SK-N-SH (cell line): ENCODE measurements at regions not wholly inside any gene's neighbourhood (a gene's known extent, or its start where the extent isn't known, plus 50 kb on each side); places are given as distances from the start of the nearest gene placed in this dataset.

Experiments
- CTCF ChIA-PET: fragments of 300-600, 350-600 bp; formaldehyde crosslinking; extraction: SDS; loops from one replicate; lab custom pipeline; 2021; lab: Yijun Ruan, JAX
- POLR2A ChIA-PET: fragments of 350-600 bp; sonication (Branson Sonifier 250); formaldehyde crosslinking; extraction: SDS; loops from one replicate; lab custom pipeline; 2020; ENCODE audit warnings: antibody characterized with exemption, inconsistent platforms; lab: Yijun Ruan, JAX
- DNase-seq: peaks from one replicate; pipeline ENCODE4 v3.0.0; 2012
- H2AFZ ChIP-seq: fragments of 200-600 bp; sonication (generic); 2 replicates; pipeline ENCODE4 v1.8.1; 2016; ENCODE audit warnings: antibody characterized with exemption, mild to moderate bottlenecking, low read depth
- H3F3A ChIP-seq: fragments of 200-600 bp; sonication (generic); replicated peaks from 2 replicates; pipeline ENCODE3; 2016; ENCODE audit warnings: antibody characterized with exemption, mild to moderate bottlenecking; ENCODE audit not compliant: insufficient read depth
- H3K27ac ChIP-seq, 2 experiments: fragments of 200-500 bp in 1 of 2; fragments of 200-600 bp in 1 of 2; sonication (Bioruptor generic) in 1 of 2; sonication (generic), shearing (Covaris generic) in 1 of 2; 2 replicates each; pipeline versions ENCODE4 v1.5.1 to v1.6.1; 2014 to 2016; ENCODE audit warnings: low read depth in 2 of 2, inconsistent platforms in 1 of 2, low read length in 1 of 2, mild to moderate bottlenecking in 1 of 2, mixed read lengths in 1 of 2
- H3K27me3 ChIP-seq: fragments of 200-600 bp; sonication (generic), shearing (Covaris generic); 2 replicates; pipeline ENCODE4 v1.6.1; 2016; ENCODE audit warnings: mixed run types; ENCODE audit not compliant: insufficient read depth
- H3K36me3 ChIP-seq, 2 experiments: fragments of 200-500 bp in 1 of 2; fragments of 200-600 bp in 1 of 2; sonication (Bioruptor generic) in 1 of 2; sonication (generic) in 1 of 2; replicated peaks in 1 of 2; 2 replicates each; pipeline versions ENCODE3 to v1.5.1; 2014 to 2016; ENCODE audit warnings: low read length in 1 of 2, mild to moderate bottlenecking in 1 of 2; ENCODE audit not compliant: insufficient read depth in 2 of 2, control insufficient read depth in 1 of 2
- H3K4me1 ChIP-seq, 2 experiments: fragments of 200-500 bp in 1 of 2; fragments of 200-600 bp in 1 of 2; sonication (Bioruptor generic) in 1 of 2; sonication (generic), shearing (Covaris generic) in 1 of 2; 2 replicates each; pipeline versions ENCODE4 v1.5.1 to v1.6.1; 2014 to 2016; ENCODE audit warnings: low read depth in 1 of 2, low read length in 1 of 2, mixed run types in 1 of 2; ENCODE audit not compliant: insufficient read depth in 2 of 2, control insufficient read depth in 1 of 2
- H3K4me2 ChIP-seq: fragments of 200-600 bp; sonication (generic), shearing (Covaris generic); 2 replicates; pipeline ENCODE4 v1.6.1; 2017; ENCODE audit warnings: mixed run types
- H3K4me3 ChIP-seq, 2 experiments: fragments of 200-500 bp in 1 of 2; fragments of 200-600 bp in 1 of 2; sonication (Bioruptor generic) in 1 of 2; sonication (generic), shearing (Covaris generic) in 1 of 2; 2 replicates each; pipeline versions ENCODE4 v1.5.1 to v1.8.1; 2014 to 2016; ENCODE audit warnings: low read depth in 2 of 2, inconsistent platforms in 1 of 2, low read length in 1 of 2, mild to moderate bottlenecking in 1 of 2, mixed read lengths in 1 of 2, moderate library complexity in 1 of 2
- H3K79me2 ChIP-seq: fragments of 200-600 bp; sonication (generic); 2 replicates; pipeline ENCODE4 v1.8.1; 2017; ENCODE audit warnings: mild to moderate bottlenecking; ENCODE audit not compliant: insufficient read depth
- H3K9ac ChIP-seq: fragments of 200-600 bp; sonication (generic); 2 replicates; pipeline ENCODE4 v1.6.1; 2017; ENCODE audit warnings: mixed run types
- H3K9me2 ChIP-seq: fragments of 200-600 bp; sonication (generic); 2 replicates; pipeline ENCODE4 v1.6.1; 2017; ENCODE audit warnings: mixed run types
- H3K9me3 ChIP-seq: fragments of 200-600 bp; sonication (generic); 2 replicates; pipeline ENCODE4 v1.6.1; 2017; ENCODE audit warnings: mixed run types, mild to moderate bottlenecking, moderate library complexity
- H4K20me1 ChIP-seq: fragments of 200-600 bp; sonication (generic); 2 replicates; pipeline ENCODE4 v1.6.1; 2017; ENCODE audit warnings: mild to moderate bottlenecking, mixed run types; ENCODE audit not compliant: insufficient read depth
- CHD2 ChIP-seq: fragments of 150-350 bp; IDR thresholded peaks from 2 replicates; pipeline ENCODE4 v1.6.1; 2018; ENCODE audit warnings: low read length; ENCODE audit not compliant: partially characterized antibody
- FOSL2 ChIP-seq: IDR thresholded peaks from 2 replicates; pipeline ENCODE4 v1.4.0; 2012; ENCODE audit warnings: low read depth, mild to moderate bottlenecking, moderate library complexity, borderline replicate concordance
- FOXM1 ChIP-seq: IDR thresholded peaks from 2 replicates; pipeline ENCODE4 v1.4.0; 2012; ENCODE audit warnings: low read depth, mild to moderate bottlenecking
- GABPA ChIP-seq: IDR thresholded peaks from 2 replicates; pipeline ENCODE4 v1.4.0; 2012; ENCODE audit warnings: low read depth, mild to moderate bottlenecking
- IRF3 ChIP-seq: fragments of 150-350 bp; IDR thresholded peaks from 2 replicates; pipeline ENCODE4 v1.6.1; 2016; ENCODE audit warnings: mild to moderate bottlenecking, low read depth, low read length
- JUND ChIP-seq: IDR thresholded peaks from 2 replicates; pipeline ENCODE4 v1.4.0; 2012
- NRF1 ChIP-seq: IDR thresholded peaks from 2 replicates; pipeline ENCODE4 v1.6.1; 2012; ENCODE audit warnings: low read depth, mild to moderate bottlenecking, low read length
- PBX3 ChIP-seq: IDR thresholded peaks from 2 replicates; pipeline ENCODE4; 2012
- RXRA ChIP-seq: IDR thresholded peaks from 2 replicates; pipeline ENCODE4 v1.4.0; 2012; ENCODE audit warnings: low read depth, mild to moderate bottlenecking, borderline replicate concordance
- SIN3A ChIP-seq: IDR thresholded peaks from 2 replicates; pipeline ENCODE4 v1.6.1; 2012; ENCODE audit warnings: low read depth, mild to moderate bottlenecking, low read length, moderate library complexity, borderline replicate concordance
- TAF1 ChIP-seq: IDR thresholded peaks from 2 replicates; pipeline ENCODE4 v1.6.1; 2012; ENCODE audit warnings: low read depth, mild to moderate bottlenecking, low read length, moderate library complexity, borderline replicate concordance
- TCF12 ChIP-seq: IDR thresholded peaks from 2 replicates; pipeline ENCODE4 v1.4.0; 2012
- TEAD4 ChIP-seq: IDR thresholded peaks from 2 replicates; pipeline ENCODE4 v1.4.0; 2012; ENCODE audit warnings: mild to moderate bottlenecking, borderline replicate concordance; ENCODE audit not compliant: insufficient read depth
- USF1 ChIP-seq: IDR thresholded peaks from 2 replicates; pipeline ENCODE4 v1.4.0; 2012; ENCODE audit warnings: low read depth, borderline replicate concordance
- USF2 ChIP-seq: fragments of 150-350 bp; IDR thresholded peaks from 2 replicates; pipeline ENCODE4 v1.6.1; 2017; ENCODE audit warnings: antibody characterized with exemption, low read length, low read depth, borderline replicate concordance
- YY1 ChIP-seq: IDR thresholded peaks from 2 replicates; pipeline ENCODE4 v1.4.0; 2012; ENCODE audit warnings: low read depth, mild to moderate bottlenecking
- WGBS: methylation state at CpG from one replicate; pipeline ENCODE4 v1.1.6; 2017; ENCODE audit warnings: low lambda C conversion rate; 5-methylcytosine and 5-hydroxymethylcytosine counted together

GRCh38 chr10:84921701-84922100 lies 593.3 kb downstream of the CCSER2 start:
- no peaks in the 10 kb centered on the region for H3K9me2 ChIP-seq
- no peaks in the 10 kb centered on the region for H4K20me1 ChIP-seq
- H3K9ac ChIP-seq: no peak overlapping the region
- no peak for TF ChIP-seq PBX3
- no peak for TF ChIP-seq JUND
- TF ChIP-seq IRF3: no peak
- no peak for TF ChIP-seq CHD2
- TF ChIP-seq FOSL2: no peak
- TF ChIP-seq USF2: no peak
- no peak for TF ChIP-seq TAF1
- TF ChIP-seq RXRA: no peak
- TF ChIP-seq TCF12: no peak
- no peak for TF ChIP-seq FOXM1
- no peak for TF ChIP-seq NRF1
- TF ChIP-seq TEAD4: no peak
- TF ChIP-seq, all 33 proteins: peak for 0
- Histone ChIP-seq H3K27me3 (no peaks in the 10 kb centered on the region), H3K4me3 (no peak overlapping the region), H3K36me3 (no peaks in the 10 kb centered on the region), H3K4me2 (no peak overlapping the region), H3K79me2 (no peaks in the 10 kb centered on the region), H3K27ac (no peak overlapping the region), H2AFZ (no peak overlapping the region), H3F3A (no peaks in the 10 kb centered on the region), H3K4me1 (no peaks in the 10 kb centered on the region), H3K9me3 (no peaks in the 10 kb centered on the region)
- no peak for DNase-seq
- CTCF ChIA-PET: no interaction called here
- WGBS: 21% methylated on average over 1 of the region's 1 CpG
- POLR2A ChIA-PET: no interaction called here

GRCh38 chr10:84924131-84924530 lies 595.7 kb downstream of the CCSER2 start:
- no peak overlapping the region for H3K27ac ChIP-seq
- no peak overlapping the region for H3K4me3 ChIP-seq
- H2AFZ ChIP-seq: no peak overlapping the region
- H3K9me3 ChIP-seq: no peaks in the 10 kb centered on the region
- no peak for DNase-seq
- no peak overlapping the region for H3K4me2 ChIP-seq
- POLR2A ChIA-PET: no interaction called here
- no peaks in the 10 kb centered on the region for H3K79me2 ChIP-seq
- no peaks in the 10 kb centered on the region for H3K36me3 ChIP-seq
- TF ChIP-seq SIN3A: no peak
- no peak for TF ChIP-seq YY1
- TF ChIP-seq TEAD4: no peak
- no peak for TF ChIP-seq JUND
- no peak for TF ChIP-seq USF1
- TF ChIP-seq GABPA: no peak
- no peak for TF ChIP-seq NRF1
- 5% methylated on average over 2 of the region's 2 CpGs for WGBS
- H3K9ac ChIP-seq: no peak overlapping the region
- no peaks in the 10 kb centered on the region for H3K4me1 ChIP-seq
- no peaks in the 10 kb centered on the region for H3K27me3 ChIP-seq
- no peaks in the 10 kb centered on the region for H3F3A ChIP-seq
- CTCF ChIA-PET: no interaction called here
- no peaks in the 10 kb centered on the region for H3K9me2 ChIP-seq
- no peaks in the 10 kb centered on the region for H4K20me1 ChIP-seq
